K562 (cell line): ENCODE measurements at regions not wholly inside any gene's neighbourhood (a gene's known extent, or its start where the extent isn't known, plus 50 kb on each side); places are given as distances from the start of the nearest gene placed in this dataset.

ENCODE experiments used
- ATAC-seq: fragments of 200-7000 bp; cut with Tn5 transposase; 3 replicates; pipeline ENCODE4 v1.9.1; 2020; ENCODE audit warnings: moderate library complexity
- BruUV-seq: library from RNA; stranded (reverse); fragments of 400-500 nt; replicated peaks from 2 replicates; lab custom pipeline; 2021; lab: Mats Ljungman, UMichigan
- CTCF ChIA-PET: fragments of 300-600 bp; formaldehyde crosslinking; extraction: SDS; loops from one replicate; lab custom pipeline; 2021; ENCODE audit warnings: low intra/inter-chr PET ratio; lab: Yijun Ruan, JAX
- POLR2A ChIA-PET: fragments of 300-600, 350-650 bp; sonication (Branson Sonifier 250); formaldehyde crosslinking; extraction: SDS; loops from one replicate; lab custom pipeline; 2021; ENCODE audit warnings: antibody characterized with exemption, inconsistent platforms; lab: Yijun Ruan, JAX
- DNase-seq, 4 experiments: peaks; one replicate each; pipeline versions ENCODE4 v3.0.0 to v3.0.0-alpha.2; 2011 to 2018; ENCODE audit warnings: low spot score in 3 of 4, mixed read lengths in 3 of 4; ENCODE audit errors: extremely low read depth in 1 of 4
- FAIRE-seq: peaks from 2 replicates; lab custom pipeline; 2011; peaks lifted over from hg19 to GRCh38; lab: Jason Lieb, UNC
- H2AFZ ChIP-seq: 2 replicates; pipeline ENCODE4 v1.6.0; 2011; ENCODE audit warnings: low read depth, low read length, control low read depth, inconsistent platforms
- H3K27ac ChIP-seq: fragments of 200-600 bp; 3 replicates; pipeline ENCODE4 v1.8.0; 2011; ENCODE audit warnings: low read depth, mild to moderate bottlenecking, control low read depth, inconsistent platforms, low read length, moderate library complexity, mixed read lengths; ENCODE audit errors: extremely low read depth
- H3K27me3 ChIP-seq, 2 experiments: fragments of 300-600 bp in 1 of 2; 2 replicates in 1 of 2; 3 replicates in 1 of 2; pipeline versions ENCODE4 v1.6.0 to v1.8.0; 2011; ENCODE audit warnings: inconsistent platforms in 2 of 2, low read length in 2 of 2, mild to moderate bottlenecking in 1 of 2, mixed read lengths in 1 of 2, moderate library complexity in 1 of 2; ENCODE audit not compliant: control insufficient read depth in 2 of 2, insufficient read depth in 2 of 2
- H3K36me3 ChIP-seq: fragments of 300-600 bp; 3 replicates; pipeline ENCODE4 v1.8.0; 2011; ENCODE audit warnings: mild to moderate bottlenecking, low read length, inconsistent platforms; ENCODE audit not compliant: control insufficient read depth, insufficient read depth
- H3K4me1 ChIP-seq, 2 experiments: fragments of 200-600 bp in 1 of 2; replicated peaks in 1 of 2; 2 replicates in 1 of 2; 3 replicates in 1 of 2; pipeline versions ENCODE4 v1.5.1 to v1.8.0; 2011; ENCODE audit warnings: inconsistent platforms in 2 of 2, low read length in 2 of 2, mild to moderate bottlenecking in 1 of 2, mixed read lengths in 1 of 2, moderate library complexity in 1 of 2; ENCODE audit not compliant: control insufficient read depth in 2 of 2, insufficient read depth in 2 of 2
- H3K4me2 ChIP-seq: 2 replicates; pipeline ENCODE4 v1.6.1; 2011; ENCODE audit warnings: low read length, control low read depth, inconsistent platforms, mixed read lengths; ENCODE audit not compliant: insufficient read depth
- H3K4me3 ChIP-seq: fragments of 200-600 bp; sonication (generic), shearing (Covaris generic); 2 replicates; pipeline ENCODE4 v1.5.1; 2016; ENCODE audit warnings: control low read depth, inconsistent platforms
- H3K79me2 ChIP-seq: fragments of 200-600 bp; 3 replicates; pipeline ENCODE4 v1.8.0; 2011; ENCODE audit warnings: low read length, inconsistent platforms; ENCODE audit not compliant: control insufficient read depth, insufficient read depth
- H3K9ac ChIP-seq, 2 experiments: 2 replicates each; pipeline versions ENCODE4 v1.6.0 to v1.6.1; 2011; ENCODE audit warnings: low read depth in 2 of 2, low read length in 2 of 2, control low read depth in 1 of 2, inconsistent platforms in 1 of 2, mild to moderate bottlenecking in 1 of 2, mixed read lengths in 1 of 2; ENCODE audit not compliant: insufficient read depth in 1 of 2
- H3K9me1 ChIP-seq: one replicate; pipeline ENCODE4 v1.6.0; 2011; ENCODE audit warnings: inconsistent platforms, mild to moderate bottlenecking, low read length, moderate library complexity; ENCODE audit not compliant: control insufficient read depth, insufficient read depth
- H3K9me3 ChIP-seq: replicated peaks from 2 replicates; pipeline ENCODE4 v1.5.1; 2011; ENCODE audit warnings: low read depth, low read length, inconsistent platforms; ENCODE audit not compliant: control insufficient read depth, insufficient read depth
- H4K20me1 ChIP-seq: replicated peaks from 2 replicates; pipeline ENCODE4 v1.6.1; 2011; ENCODE audit warnings: low read length, inconsistent platforms, mixed read lengths; ENCODE audit not compliant: control insufficient read depth, insufficient read depth
- CBFA2T2 ChIP-seq: fragments of 450-650 bp; conservative IDR thresholded peaks from 2 replicates; pipeline ENCODE4 v1.6.1; 2017; ENCODE audit warnings: mild to moderate bottlenecking
- CUX1 ChIP-seq: fragments of 200-800 bp; sonication (Bioruptor generic); IDR thresholded peaks from 2 replicates; pipeline ENCODE4 v1.6.1; 2016; ENCODE audit warnings: missing genetic modification characterization, missing compliant biosample characterization
- DPF2 ChIP-seq: fragments of 450-650 bp; IDR thresholded peaks from 2 replicates; pipeline ENCODE4 v1.6.1; 2016
- JUND ChIP-seq, 2 experiments: IDR thresholded peaks; 2 replicates in 1 of 2; 3 replicates in 1 of 2; pipeline ENCODE4 v1.6.1; 2011; ENCODE audit warnings: borderline replicate concordance in 2 of 2, low read depth in 2 of 2, low read length in 2 of 2, improper control_type of control experiment in 1 of 2, missing biosample characterization in 1 of 2, missing genetic modification characterization in 1 of 2, missing genetic modification reagents in 1 of 2
- MTA3 ChIP-seq: fragments of 450-650 bp; formaldehyde crosslinking; IDR thresholded peaks from 2 replicates; pipeline ENCODE4 v1.6.1; 2017; ENCODE audit warnings: mild to moderate bottlenecking, borderline replicate concordance
- NCOA1 ChIP-seq: fragments of 450-650 bp; IDR thresholded peaks from 2 replicates; pipeline ENCODE4 v1.6.1; 2016; ENCODE audit warnings: low read depth
- NCOA6 ChIP-seq: fragments of 450-650 bp; IDR thresholded peaks from 2 replicates; pipeline ENCODE4 v1.6.1; 2017; ENCODE audit warnings: mild to moderate bottlenecking
- PHF8 ChIP-seq: fragments of 200-600 bp; sonication (generic); IDR thresholded peaks from 2 replicates; pipeline ENCODE4 v1.6.1; 2012; ENCODE audit warnings: mixed run types, mild to moderate bottlenecking, inconsistent platforms, low read length, moderate library complexity, borderline replicate concordance
- RBM34 ChIP-seq: fragments of 200-400 bp; formaldehyde crosslinking; IDR thresholded peaks from 2 replicates; pipeline ENCODE4 v1.6.1; 2018; ENCODE audit warnings: low read length, borderline replicate concordance; ENCODE audit not compliant: insufficient read depth
- TAF1 ChIP-seq: IDR thresholded peaks from 2 replicates; pipeline ENCODE4 v1.6.1; 2011; ENCODE audit warnings: mild to moderate bottlenecking, low read length, moderate library complexity; ENCODE audit not compliant: insufficient read depth, control insufficient read depth, severe bottlenecking; ENCODE audit errors: extremely low read depth
- THAP12 ChIP-seq: fragments of 250-450 bp; sonication (Bioruptor Pico); IDR thresholded peaks from 2 replicates; pipeline ENCODE4 v1.9.0; 2021; ENCODE audit warnings: mild to moderate bottlenecking, inconsistent platforms
- ZNF639 ChIP-seq, 2 experiments: fragments of 200-800 bp in 1 of 2; sonication (Bioruptor generic) in 1 of 2; sonication (generic) in 1 of 2; formaldehyde crosslinking in 1 of 2; IDR thresholded peaks in 1 of 2; conservative IDR thresholded peaks in 1 of 2; 2 replicates each; pipeline versions ENCODE4 v1.5.0 to v1.6.1; 2016 to 2020; ENCODE audit warnings: missing compliant biosample characterization in 1 of 2, missing genetic modification characterization in 1 of 2, missing genetic modification reagents in 1 of 2
- in situ Hi-C: fragments of 300-500 bp; cut with MboI; formaldehyde crosslinking; loops from 4 replicates; pipeline ENCODE4 v1.15.0; 2018; ENCODE audit warnings: inconsistent platforms, mixed read lengths
- intact Hi-C: fragments of 100-400 bp; cut with micrococcal nuclease; formaldehyde crosslinking; loops from 2 replicates; pipeline ENCODE4 v1.14.2; 2022

- Histone ChIP-seq H3K4me2 (no peak overlapping the region), H3K9me1 (no peaks in the 10 kb centered on the region), H3K4me1 (no peaks in the 10 kb centered on the region), H3K9me3 (no peaks in the 10 kb centered on the region), H3K4me3 (no peak overlapping the region), H3K27ac (no peak overlapping the region), H3K79me2 (no peaks in the 10 kb centered on the region), H4K20me1 (no peaks in the 10 kb centered on the region), H3K9ac (no peak overlapping the region), H2AFZ (no peak overlapping the region), H3K27me3 (no peaks in the 10 kb centered on the region), H3K36me3 (no peaks in the 10 kb centered on the region)
- in situ Hi-C loops (no loop called here), intact Hi-C loops (no loop called here)
- ChIA-PET CTCF (no interaction called here), POLR2A (no interaction called here)
- no peak for DNase-seq
- ATAC-seq: no peak
- FAIRE-seq: no peak
- BruUV-seq: no TSS peak
- TF ChIP-seq DPF2: no peak
- no peak for TF ChIP-seq RBM34
- no peak for TF ChIP-seq JUND (IDR thresholded peaks at IDR 0.05; ENCODE audit: borderline replicate concordance, low read depth, low read length)
- TF ChIP-seq JUND (tag; IDR thresholded peaks at IDR 0.05; ENCODE audit: borderline replicate concordance, low read depth, low read length): no peak
- no peak for TF ChIP-seq ZNF639 (CRISPR knock-in tag; conservative IDR thresholded peaks at IDR 0.05 in 1 of 2, IDR thresholded peaks at IDR 0.05 in 1 of 2)
- no peak for TF ChIP-seq NCOA1
- TF ChIP-seq TAF1: no peak
- TF ChIP-seq MTA3: no peak
- no peak for TF ChIP-seq CUX1
- TF ChIP-seq NCOA6: no peak
- no peak for TF ChIP-seq CBFA2T2
- no peak for TF ChIP-seq PHF8
- TF ChIP-seq THAP12 (CRISPR knock-in tag): no peak
These were observed 605.5 kb downstream of the TOX3 start for GRCh38 chr16:51941412-51941811.
